Right lobe of liver (tissue), 6 donors: ENCODE measurements at regions not wholly inside any gene's neighbourhood (a gene's known extent, or its start where the extent isn't known, plus 50 kb on each side); places are given as distances from the start of the nearest gene placed in this dataset.

Experiments used
- ATAC-seq, 4 donors: fragments of 200-7000 bp; cut with Tn5 transposase; one replicate each; pipeline ENCODE4 v1.9.1; 2020; ENCODE audit warnings: mild to moderate bottlenecking in 4 of 4, moderate library complexity in 4 of 4
- DNase-seq, 3 donors: peaks; one replicate each; pipeline ENCODE4 v3.0.0-alpha.2; 2020
- H3K27ac ChIP-seq, 3 donors: fragments of 200-600 bp; one replicate each; pipeline ENCODE4 v1.8.0; 2022
- H3K27me3 ChIP-seq, 2 donors: fragments of 200-600 bp; one replicate each; pipeline ENCODE4 v1.8.0; 2022
- H3K36me3 ChIP-seq, 4 donors: fragments of 200-600 bp; sonication (generic) in 1 of 4; one replicate each; pipeline versions ENCODE4 v1.5.1 to v1.8.0; 2017 to 2022; ENCODE audit warnings: control low read depth in 1 of 4
- H3K4me1 ChIP-seq, 4 donors: fragments of 200-600 bp; sonication (generic) in 1 of 4; one replicate each; pipeline versions ENCODE4 v1.5.1 to v1.8.0; 2017 to 2022; ENCODE audit warnings: control low read depth in 1 of 4
- H3K4me3 ChIP-seq, 3 donors: fragments of 200-600 bp; one replicate each; pipeline ENCODE4 v1.8.0; 2022
- H3K9me3 ChIP-seq, 4 donors: fragments of 200-600 bp; sonication (generic) in 1 of 4; one replicate each; pipeline versions ENCODE4 v1.5.1 to v1.8.0; 2017 to 2022; ENCODE audit warnings: control low read depth in 1 of 4
- CTCF ChIP-seq, 4 donors: fragments of 200-600 bp in 3 of 4; fragments of 450-650 bp in 1 of 4; IDR thresholded peaks; one replicate each; pipeline versions ENCODE4 v1.5.1 to v1.8.0; 2016 to 2022; ENCODE audit warnings: antibody characterized with exemption in 4 of 4, mild to moderate bottlenecking in 2 of 4
- POLR2A ChIP-seq: fragments of 450-650 bp; IDR thresholded peaks from one replicate; pipeline ENCODE4 v1.6.1; 2017; ENCODE audit warnings: antibody characterized with exemption, mild to moderate bottlenecking
- WGBS: methylation state at CpG from one replicate; pipeline ENCODE4 v1.1.6; 2018; ENCODE audit warnings: low coverage, low lambda C conversion rate; ENCODE audit not compliant: insufficient coverage; ENCODE audit errors: missing lambda C conversion rate; 5-methylcytosine and 5-hydroxymethylcytosine counted together
- intact Hi-C, 2 donors: fragments of 100-400 bp; cut with DNase I; formaldehyde crosslinking; loops; one replicate each; pipeline versions ENCODE4 v1.11.2 to v1.14.1; 2022
- donor health status: DM: no; HTN: yes; CAD: no.
- donor health status: DM: no; HTN: no; CAD: no.
- donor health status: DM: no; HTN: no; CAD: no.
- donor health status: DM: no; HTN: yes; CAD: no.
- donor health status: DM: no; HTN: yes; CAD: no.

GRCh38 chr16:87066133-87067002, 250.8 kb downstream of the C16orf95 start:
- TF ChIP-seq POLR2A: no peak
- no peak for TF ChIP-seq CTCF (IDR thresholded peaks at IDR 0.05)
- intact Hi-C loops: loop anchor here (10.0 kb wide), 2 partner anchors 208 to 492 kb away; partner anchors contain the start of gene FOXL1 (in 1 of the 2)

GRCh38 chr16:87067003-87067556, 250.1 kb downstream of the C16orf95 start:
- intact Hi-C loops: loop anchor here (10.0 kb wide), 2 partner anchors 208 to 492 kb away; partner anchors contain the start of gene FOXL1 (in 1 of the 2)

More at GRCh38 chr16:87066133-87067002, 250.8 kb downstream of the C16orf95 start:
- no peaks in the 10 kb centered on the region for H3K27me3 ChIP-seq
- H3K4me3 ChIP-seq: no peak overlapping the region
- no peak for DNase-seq
- no peaks in the 10 kb centered on the region for H3K4me1 ChIP-seq
- H3K36me3 ChIP-seq: no peaks in the 10 kb centered on the region
- no peaks in the 10 kb centered on the region for H3K9me3 ChIP-seq
- WGBS: 70% methylated on average over 10 of the region's 30 CpGs
- ATAC-seq: no peak
- no peak overlapping the region for H3K27ac ChIP-seq

GRCh38 chr16:87067836-87068761, 249.1 kb downstream of the C16orf95 start:
- H3K27me3 ChIP-seq: no peaks in the 10 kb centered on the region
- DNase-seq: no peak
- intact Hi-C loops: loop anchor here (10.0 kb wide), 2 partner anchors 207 to 493 kb away; partner anchors contain the start of gene FOXL1 (in 1 of the 2)
- H3K4me1 ChIP-seq: no peaks in the 10 kb centered on the region
- TF ChIP-seq POLR2A: no peak
- TF ChIP-seq CTCF (IDR thresholded peaks at IDR 0.05): no peak
- H3K36me3 ChIP-seq: no peaks in the 10 kb centered on the region
- H3K27ac ChIP-seq: no peak overlapping the region
- no peak for ATAC-seq
- H3K4me3 ChIP-seq: no peak overlapping the region
- WGBS: 86% methylated on average over 22 of the region's 40 CpGs
- H3K9me3 ChIP-seq: no peaks in the 10 kb centered on the region

More at GRCh38 chr16:87067003-87067556, 250.1 kb downstream of the C16orf95 start:
- Histone ChIP-seq H3K27ac (no peak overlapping the region), H3K4me3 (no peak overlapping the region), H3K4me1 (no peaks in the 10 kb centered on the region), H3K9me3 (no peaks in the 10 kb centered on the region), H3K36me3 (no peaks in the 10 kb centered on the region), H3K27me3 (no peaks in the 10 kb centered on the region)
- no peak for DNase-seq
- whole genome bisulfite sequencing: 67% methylated on average over 13 of the region's 24 CpGs
- ATAC-seq: no peak
- TF ChIP-seq POLR2A (no peak), CTCF (IDR thresholded peaks at IDR 0.05) (no peak)

- no peaks in the 10 kb centered on the region for H3K9me3 ChIP-seq
- H3K27me3 ChIP-seq: no peaks in the 10 kb centered on the region
- no peak for TF ChIP-seq CTCF (IDR thresholded peaks at IDR 0.05)
- TF ChIP-seq POLR2A: no peak
- DNase-seq: no peak
- ATAC-seq: no peak
- no peak overlapping the region for H3K27ac ChIP-seq
- H3K4me3 ChIP-seq: no peak overlapping the region
- WGBS: 60% methylated on average over 1 of the region's 20 CpGs
- H3K4me1 ChIP-seq: no peaks in the 10 kb centered on the region
- intact Hi-C loops: loop anchor here (10.0 kb wide), 2 partner anchors 206 to 494 kb away; partner anchors contain the start of gene FOXL1 (in 1 of the 2)
- no peaks in the 10 kb centered on the region for H3K36me3 ChIP-seq
Measured at GRCh38 chr16:87068762-87069150, 248.4 kb downstream of the C16orf95 start.
